HG03565 (cell line): ENCODE measurements at regions not wholly inside any gene's neighbourhood (a gene's known extent, or its start where the extent isn't known, plus 50 kb on each side); places are given as distances from the start of the nearest gene placed in this dataset.
"Not testable (repeated sequence)": the region's sequence is repeated elsewhere in the genome, so short reads cannot be mapped to it uniquely, and the experiment has no call there.

Source experiments
- ATAC-seq: cut with Tn5 transposase; IDR thresholded peaks from one replicate; pipeline ENCODE4 v1.9.1; 2021; ENCODE audit warnings: mild to moderate bottlenecking, moderate library complexity; ENCODE audit not compliant: unreplicated experiment

GRCh38 chr13:80957019-80957655 is 616.2 kb upstream of the SPRY2 start:
- ATAC-seq: no peak

GRCh38 chr13:80955501-80955900 is 614.6 kb upstream of the SPRY2 start:
- no peak for ATAC-seq

GRCh38 chr13:80952158-80952557 is 611.2 kb upstream of the SPRY2 start:
- no peak for ATAC-seq

- ATAC-seq: no peak
Measured at GRCh38 chr13:80946008-80946802, 605.3 kb upstream of the SPRY2 start.

GRCh38 chr13:80945328-80945727 is 604.4 kb upstream of the SPRY2 start:
- no peak for ATAC-seq

- no peak for ATAC-seq
Measured at GRCh38 chr13:80939581-80939980, 598.7 kb upstream of the SPRY2 start.

GRCh38 chr13:80931766-80932165 is 590.8 kb upstream of the SPRY2 start:
- ATAC-seq: no peak

GRCh38 chr13:80931118-80931517 is 590.2 kb upstream of the SPRY2 start:
- no peak for ATAC-seq

- ATAC-seq: no peak
Measured at GRCh38 chr13:80928241-80928640, 587.3 kb upstream of the SPRY2 start.

GRCh38 chr13:80926024-80926423 is 585.1 kb upstream of the SPRY2 start:
- not testable (repeated sequence) for ATAC-seq

GRCh38 chr13:80924596-80924995 is 583.7 kb upstream of the SPRY2 start:
- ATAC-seq: no peak

GRCh38 chr13:80923907-80924306 is 583.0 kb upstream of the SPRY2 start:
- no peak for ATAC-seq

- ATAC-seq: no peak
Measured at GRCh38 chr13:80921971-80922370, 581.0 kb upstream of the SPRY2 start.

- no peak for ATAC-seq
Measured at GRCh38 chr13:80921541-80921940, 580.6 kb upstream of the SPRY2 start.

GRCh38 chr13:80906860-80907259 is 565.9 kb upstream of the SPRY2 start:
- ATAC-seq: no peak

GRCh38 chr13:80904386-80904785 is 563.5 kb upstream of the SPRY2 start:
- ATAC-seq: no peak

- ATAC-seq: no peak
Measured at GRCh38 chr13:80903911-80904310, 563.0 kb upstream of the SPRY2 start.

GRCh38 chr13:80901530-80901929 is 560.6 kb upstream of the SPRY2 start:
- no peak for ATAC-seq

- ATAC-seq: no peak
Measured at GRCh38 chr13:80901111-80901510, 560.2 kb upstream of the SPRY2 start.

- no peak for ATAC-seq
Measured at GRCh38 chr13:80900561-80900960, 559.6 kb upstream of the SPRY2 start.

- ATAC-seq: not testable (repeated sequence)
Measured at GRCh38 chr13:80897641-80898040, 556.7 kb upstream of the SPRY2 start.

GRCh38 chr13:80894917-80895316 is 554.0 kb upstream of the SPRY2 start:
- ATAC-seq: no peak
